ENCODE measurements at regions not wholly inside any gene's neighbourhood (a gene's known extent, or its start where the extent isn't known, plus 50 kb on each side); places are given as distances from the start of the nearest gene placed in this dataset.

DNA sequence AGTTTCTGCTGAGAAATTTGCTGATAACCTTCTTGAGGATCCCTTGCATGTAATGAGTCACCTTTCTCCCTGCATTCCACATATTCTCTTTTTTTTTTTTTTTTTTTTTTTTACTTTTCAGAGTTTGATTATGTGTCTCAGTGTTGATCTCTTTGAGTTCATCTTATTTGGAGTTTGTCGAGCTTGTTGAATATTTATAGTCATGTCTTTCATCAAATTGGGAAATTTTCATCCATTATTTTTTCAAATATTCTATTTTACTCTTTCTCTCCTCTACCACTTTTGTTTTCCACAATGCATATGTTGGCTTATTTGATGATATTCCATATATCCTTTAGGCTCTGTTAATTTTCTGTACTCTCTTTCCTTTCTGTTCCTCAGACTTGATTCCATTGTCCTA lies 136.1 kb downstream of the MAD2L1 start:
- DNase-seq: no peak

DNA sequence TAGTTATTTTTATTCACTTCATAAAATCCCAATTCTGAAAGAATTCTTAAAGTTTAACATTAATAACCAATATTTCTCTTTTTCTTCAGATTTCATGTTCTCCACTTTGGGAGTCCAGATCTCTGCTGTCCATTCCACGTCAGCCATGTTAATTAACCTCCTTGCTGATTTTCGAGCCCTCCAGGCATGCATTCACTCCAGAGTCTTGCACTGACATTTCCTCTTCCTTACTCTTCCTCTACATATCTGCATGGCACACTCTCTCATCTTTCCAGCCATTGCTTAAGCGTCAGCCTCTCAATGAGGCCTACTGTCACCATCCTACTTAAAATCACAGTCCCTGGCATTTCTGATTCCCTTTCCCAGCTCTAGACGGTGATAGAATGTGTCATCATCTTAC lies 144.8 kb downstream of the MAD2L1 start:
- no peak for DNase-seq

DNA sequence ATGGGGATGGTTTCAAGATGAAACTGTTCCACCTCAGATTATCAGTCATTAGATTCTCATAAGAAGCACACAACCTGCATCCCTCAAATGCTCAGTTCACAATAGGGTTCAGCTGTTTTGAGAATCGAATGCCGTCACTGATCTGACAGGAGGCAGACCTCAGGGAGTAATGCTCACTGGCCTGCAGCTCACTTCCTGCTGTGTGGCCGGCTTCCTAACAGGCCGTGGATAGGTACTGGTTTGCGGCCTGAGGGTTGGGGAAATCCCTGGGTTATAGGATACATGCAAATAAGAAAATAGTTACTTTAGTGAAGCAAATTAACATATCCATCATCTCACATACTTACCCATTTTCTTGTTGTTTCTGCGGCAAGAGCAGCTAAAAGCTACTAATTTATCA lies 160.4 kb downstream of the MAD2L1 start:
- no peak for DNase-seq

DNA sequence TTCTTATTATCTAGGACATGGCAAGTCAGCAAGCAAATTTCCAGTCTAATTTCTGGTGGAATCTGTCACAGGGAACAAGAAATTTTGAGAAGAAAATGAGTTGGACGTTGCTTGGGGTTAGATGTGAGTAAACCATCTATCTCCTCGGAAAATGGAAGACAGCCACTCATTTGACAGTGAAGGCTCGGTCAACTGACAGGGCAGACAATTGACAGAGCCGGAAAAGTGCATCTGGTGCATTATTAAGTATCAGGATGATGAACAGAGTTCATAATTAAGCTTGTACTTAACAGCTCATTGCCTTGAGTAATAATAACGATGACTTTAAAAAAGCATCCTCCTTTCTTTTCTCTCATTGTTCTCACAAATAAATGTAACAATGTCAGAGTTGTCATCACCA lies 168.4 kb downstream of the MAD2L1 start:
- DNase-seq: no peak

DNA sequence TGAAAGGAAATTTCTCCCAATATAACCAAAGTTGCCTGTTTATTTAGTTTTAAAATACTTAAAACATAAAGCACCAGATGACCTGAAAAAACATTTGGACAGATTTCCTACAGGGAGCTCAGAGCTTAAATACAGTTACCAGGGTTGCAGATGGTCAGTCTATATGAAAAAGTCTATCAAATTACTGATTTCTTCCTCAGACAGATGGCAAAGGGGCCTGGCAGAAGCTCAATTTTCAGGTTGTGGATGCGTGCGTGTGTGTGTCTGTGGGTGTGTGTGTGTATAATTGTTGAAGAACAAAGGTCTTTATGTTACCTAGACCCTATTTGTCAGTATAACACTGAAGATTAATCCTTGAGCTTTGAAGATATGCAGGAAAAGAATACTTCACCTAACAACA lies 169.4 kb downstream of the MAD2L1 start:
- DNase-seq: no peak

DNA sequence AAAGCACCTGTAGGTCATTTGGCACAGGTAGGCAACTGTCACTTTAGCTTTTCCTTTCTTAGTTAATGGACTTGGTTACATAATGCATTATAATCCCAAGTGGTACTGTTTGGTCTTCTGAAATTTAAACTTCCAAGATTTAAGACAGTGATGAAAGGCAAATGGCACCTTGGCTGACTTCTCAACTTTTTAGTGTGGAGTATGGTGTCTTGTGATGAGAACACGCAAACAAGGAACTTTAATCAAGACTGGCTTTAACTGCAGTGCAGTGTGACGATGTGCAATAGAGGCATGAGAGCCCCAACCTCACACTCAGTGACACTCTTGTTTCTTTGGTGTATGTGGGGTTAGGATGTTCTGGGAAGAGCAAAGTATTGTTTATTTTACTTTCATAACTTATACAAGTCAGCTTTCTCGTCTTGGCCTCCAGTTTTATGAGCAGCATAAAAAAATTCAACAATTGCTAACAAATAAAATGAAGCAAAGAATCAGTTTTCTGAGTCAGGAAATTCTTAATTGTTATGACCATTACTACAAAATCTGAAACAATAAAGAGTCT lies 171.9 kb downstream of the MAD2L1 start:
- no peak for DNase-seq

DNA sequence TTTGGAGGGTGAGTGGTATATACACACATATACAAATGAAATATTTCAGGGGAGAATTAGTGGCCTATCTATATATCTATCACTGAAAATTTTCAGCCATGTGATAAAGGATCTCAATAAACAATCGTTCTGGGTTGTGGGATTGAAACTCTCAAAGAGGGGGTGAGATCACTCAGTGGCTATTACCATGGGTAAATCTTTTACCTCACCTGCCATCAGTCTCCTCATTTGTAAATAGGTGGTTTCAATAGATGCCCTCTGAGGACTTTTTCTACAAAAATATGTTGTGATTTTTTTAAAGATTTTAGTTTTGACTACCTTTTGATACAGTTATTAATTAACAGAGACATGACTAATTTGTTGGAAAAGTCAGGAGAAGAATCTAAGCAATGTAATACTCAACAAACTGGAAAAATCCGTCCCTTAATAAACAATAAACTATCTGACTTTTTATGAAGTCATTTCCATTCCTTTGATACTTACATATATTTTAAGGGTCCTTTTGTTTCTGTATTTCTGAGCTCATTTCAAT lies 192.8 kb downstream of the MAD2L1 start:
- no peak for DNase-seq

DNA sequence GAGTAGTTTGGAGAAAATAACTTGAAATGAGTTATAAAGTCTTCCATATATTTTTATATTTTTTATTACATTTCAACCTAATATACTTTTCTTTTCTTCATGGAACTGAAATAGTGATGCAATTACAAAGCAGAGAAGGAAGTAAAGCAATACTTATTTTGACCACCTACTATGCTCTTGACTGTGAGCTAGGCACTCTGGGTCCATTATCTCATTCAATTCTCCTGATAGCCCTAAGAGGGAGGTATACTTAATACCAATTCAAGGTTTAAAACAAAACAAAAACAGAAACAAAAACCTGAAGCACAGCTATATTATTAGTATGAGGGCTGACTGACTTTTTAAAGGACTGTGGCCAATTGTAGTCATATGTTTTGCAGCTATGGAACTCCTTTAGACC lies 193.5 kb downstream of the MAD2L1 start:
- DNase-seq: no peak

DNA sequence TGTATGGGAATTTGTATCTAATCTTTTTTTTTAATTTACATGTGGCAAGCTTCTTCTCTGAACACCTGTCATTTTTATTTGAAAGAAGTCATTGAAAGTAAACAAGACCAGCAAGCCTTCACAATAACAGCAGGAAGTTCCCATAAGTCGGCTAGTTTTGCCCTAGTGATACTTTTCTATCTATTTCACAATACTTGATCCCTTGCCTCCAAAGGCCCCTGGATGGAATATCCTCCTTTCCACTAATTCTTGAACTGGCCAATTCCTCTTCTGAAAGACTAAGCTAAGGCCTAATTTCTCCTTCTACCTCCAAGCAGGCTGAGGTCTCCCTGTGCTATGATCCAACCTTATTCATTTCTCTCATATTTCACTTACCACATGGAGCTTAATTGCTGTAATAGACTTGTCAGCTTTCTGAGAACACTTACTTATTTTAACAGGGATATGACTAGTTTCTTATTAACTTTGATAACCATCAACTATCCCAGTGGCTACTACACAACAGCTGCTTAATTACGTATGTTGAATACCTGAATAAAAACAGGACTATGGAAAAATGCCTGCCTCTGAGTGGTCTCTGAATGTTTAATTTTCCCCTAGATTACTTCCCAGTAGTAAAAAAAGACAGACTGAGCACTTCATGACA lies 194.2 kb downstream of the MAD2L1 start:
- DNase-seq: no peak

DNA sequence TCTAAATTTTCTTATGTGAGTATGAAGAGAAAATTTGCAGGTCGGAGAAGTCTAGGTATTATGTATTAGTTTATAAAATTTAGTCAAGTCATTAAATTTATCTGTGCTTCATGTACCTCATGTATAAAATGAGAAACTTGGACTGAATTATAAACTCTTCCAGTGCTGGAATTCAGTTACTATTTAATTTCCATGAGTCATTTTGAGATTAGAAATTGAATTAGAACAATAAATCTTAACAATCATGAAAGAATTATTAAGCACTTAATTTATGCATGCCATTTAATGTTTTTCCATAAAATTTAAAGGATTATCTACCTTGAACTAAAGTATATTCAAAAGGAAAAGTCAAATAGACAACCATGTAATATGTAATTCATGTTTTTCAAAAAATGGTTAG lies 195.8 kb downstream of the MAD2L1 start:
- DNase-seq: no peak

DNA sequence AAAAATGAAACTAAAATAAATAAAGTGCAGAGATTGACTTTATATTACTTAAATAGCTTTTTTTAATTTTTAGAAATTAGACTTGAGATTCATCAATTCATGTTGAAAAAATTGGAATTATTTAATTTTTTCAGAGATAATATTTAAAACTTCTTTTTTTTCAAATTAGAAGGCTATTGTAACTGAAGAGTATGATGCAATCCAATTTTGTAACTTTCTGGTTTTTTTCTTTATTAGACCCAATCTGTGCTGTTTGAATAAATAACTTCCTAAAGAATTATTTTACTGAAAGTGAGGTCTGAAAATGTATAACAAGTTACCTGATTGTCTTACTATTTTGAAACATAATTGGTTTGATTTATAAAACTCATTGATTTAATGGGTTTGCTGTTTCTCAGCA lies 200.9 kb downstream of the MAD2L1 start:
- no peak for DNase-seq

DNA sequence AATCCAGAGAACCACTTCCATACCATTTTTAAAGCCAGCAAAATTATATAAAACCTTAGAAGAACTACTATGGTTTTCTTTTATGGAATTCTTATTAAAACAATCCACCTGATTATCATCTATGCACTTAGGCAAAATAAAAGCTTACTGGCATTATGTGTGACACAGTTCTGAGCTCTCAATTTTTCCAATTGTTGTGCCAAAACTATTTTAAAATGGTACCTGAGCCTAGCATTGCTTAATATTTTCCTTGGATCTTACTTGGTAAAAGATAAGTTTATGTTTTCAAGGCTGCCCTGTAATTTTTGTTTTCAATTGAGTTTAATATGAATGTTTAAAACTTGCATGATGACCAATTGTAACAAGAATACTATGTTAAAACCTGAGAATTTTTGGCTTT lies 201.3 kb downstream of the MAD2L1 start:
- no peak for DNase-seq

DNA sequence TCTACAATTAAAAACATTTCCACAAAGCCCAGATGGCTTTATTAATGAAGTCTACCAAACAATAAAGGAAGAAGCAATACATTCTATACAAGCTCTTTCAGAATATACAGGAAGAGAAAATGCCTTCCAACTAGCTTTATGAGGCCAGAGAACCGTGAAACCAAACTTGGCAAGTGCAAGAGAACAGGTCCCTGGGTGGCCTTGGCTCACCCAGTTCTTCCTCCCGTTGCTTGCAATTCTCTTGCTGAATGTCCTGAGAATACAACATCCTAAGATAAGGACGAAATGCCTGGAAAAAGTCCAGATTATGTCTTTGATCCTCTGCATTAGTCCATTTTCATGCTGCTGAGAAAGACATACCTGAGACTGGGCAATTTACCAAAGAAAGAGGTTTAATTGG lies 204.9 kb downstream of the MAD2L1 start:
- no peak for DNase-seq

DNA sequence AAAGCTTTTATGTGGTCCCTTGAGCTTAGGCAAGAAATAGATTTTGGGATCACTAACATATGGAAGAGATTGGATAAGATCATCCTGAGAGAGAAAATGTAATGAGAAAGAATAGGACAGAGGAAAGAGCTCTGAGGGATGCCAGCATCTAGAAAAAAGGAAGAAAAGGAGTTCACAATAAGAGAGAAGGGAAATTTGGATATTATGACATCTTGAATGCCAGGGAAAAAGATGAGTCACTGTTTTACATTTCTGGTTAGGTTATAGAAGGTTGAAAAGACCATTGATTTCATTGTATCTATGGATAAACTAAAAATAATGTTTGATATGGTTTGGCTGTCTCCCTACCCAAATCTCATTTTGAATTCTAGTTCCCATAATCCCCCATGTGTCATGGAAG lies 208.5 kb downstream of the MAD2L1 start:
- DNase-seq: no peak

DNA sequence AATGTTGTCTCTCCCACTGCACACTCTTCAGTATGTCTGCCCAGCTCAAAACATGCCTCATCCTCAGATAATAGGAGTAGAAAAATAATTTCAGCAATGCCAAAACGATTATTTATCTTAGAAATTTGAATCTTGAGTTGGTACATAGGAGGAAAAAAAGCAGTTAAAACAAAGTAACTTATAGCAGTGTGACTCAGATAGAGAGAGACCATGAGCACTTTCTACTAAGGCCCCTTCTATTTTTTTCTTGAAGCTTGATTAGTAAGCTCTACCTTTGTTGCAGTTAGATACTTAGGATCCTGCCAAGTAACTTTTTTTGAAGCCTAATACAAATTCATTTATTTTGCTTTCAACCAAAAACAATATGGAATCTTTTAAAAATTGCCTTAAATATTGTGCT lies 212.3 kb downstream of the MAD2L1 start:
- no peak for DNase-seq

DNA sequence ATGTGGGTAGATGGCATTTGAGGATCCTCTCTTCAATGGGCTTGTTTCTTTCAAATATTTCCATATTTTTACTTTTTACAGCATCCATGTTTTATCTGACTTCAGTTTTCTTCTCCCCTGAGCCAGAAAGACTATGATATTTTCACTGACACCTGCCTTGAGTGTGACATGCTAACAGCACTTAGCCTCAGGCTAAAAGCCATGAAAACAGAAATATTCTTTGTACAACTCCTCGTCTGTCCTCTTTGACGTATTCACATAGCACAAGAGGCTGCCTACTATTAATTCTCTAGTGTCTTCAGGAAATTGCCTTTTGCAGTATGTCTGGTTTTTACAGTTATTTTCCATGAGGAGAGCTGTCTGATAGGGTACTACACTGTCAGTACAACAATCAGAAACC lies 215.0 kb downstream of the MAD2L1 start:
- no peak for DNase-seq

DNA sequence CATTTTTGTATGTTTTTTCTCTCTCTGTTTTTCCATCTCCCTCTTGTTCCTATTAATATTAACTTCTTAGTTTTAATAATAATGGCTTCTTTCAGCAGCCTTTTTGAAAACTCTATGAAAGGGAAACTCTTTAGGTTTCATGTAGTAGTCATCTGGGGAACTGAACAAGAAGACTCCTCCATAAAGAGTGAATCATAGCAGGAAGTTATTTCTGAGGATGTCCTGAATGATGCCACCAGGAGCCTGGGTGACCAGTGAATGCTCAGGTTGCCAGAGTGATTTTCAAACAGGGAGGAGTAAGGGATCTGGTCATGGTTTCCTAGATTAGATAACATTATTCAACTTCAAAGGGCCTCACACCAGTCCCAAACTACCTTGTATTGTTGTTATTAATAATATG lies 212.8 kb upstream of the PDE5A start:
- DNase-seq: no peak

DNA sequence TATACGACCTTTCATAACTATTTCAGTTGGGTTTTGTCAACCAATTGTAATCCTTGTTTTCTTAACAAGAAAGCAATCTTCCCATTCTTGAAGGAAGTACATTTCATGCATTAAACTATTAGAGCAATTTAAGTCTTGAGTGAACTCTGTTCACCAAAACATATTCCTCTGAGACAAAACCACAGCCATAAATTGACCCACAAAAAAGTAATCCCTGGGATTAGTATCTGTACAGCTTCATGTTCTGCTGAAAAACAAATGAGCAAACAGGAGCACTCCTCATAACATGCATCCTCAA lies 207.0 kb upstream of the PDE5A start:
- DNase-seq: no peak

DNA sequence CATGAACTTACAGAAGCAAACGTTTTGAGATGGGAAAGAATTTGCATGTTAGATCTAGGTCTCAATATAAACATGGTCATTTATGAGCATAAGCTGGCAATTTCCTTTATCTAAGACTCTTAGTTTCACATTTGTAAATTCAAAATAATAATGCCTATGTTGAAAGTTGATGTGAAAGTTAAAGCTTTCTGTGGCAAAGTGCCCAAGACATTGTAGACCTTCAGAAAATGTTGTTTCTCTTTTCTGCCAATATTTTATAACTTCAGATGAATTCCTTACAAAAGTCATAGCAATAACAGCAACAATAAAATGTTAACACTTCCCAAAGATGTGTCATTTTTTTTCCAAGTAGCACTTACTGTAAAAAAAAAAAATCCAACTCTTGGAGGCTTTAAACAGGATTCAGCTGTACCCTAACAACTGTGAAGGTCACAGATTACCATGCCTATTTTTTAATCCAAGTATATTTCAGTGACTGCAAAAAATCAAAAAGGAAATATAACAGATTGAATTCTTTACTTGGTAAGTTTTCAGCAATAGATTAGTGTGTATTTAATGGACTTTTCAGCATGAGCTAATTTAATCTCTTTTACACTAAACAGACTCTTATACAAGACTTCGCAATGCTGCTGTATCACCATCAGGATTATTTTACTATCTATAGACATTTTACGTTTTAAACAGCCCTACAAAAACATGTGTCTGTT lies 206.5 kb upstream of the PDE5A start:
- DNase-seq: no peak

DNA sequence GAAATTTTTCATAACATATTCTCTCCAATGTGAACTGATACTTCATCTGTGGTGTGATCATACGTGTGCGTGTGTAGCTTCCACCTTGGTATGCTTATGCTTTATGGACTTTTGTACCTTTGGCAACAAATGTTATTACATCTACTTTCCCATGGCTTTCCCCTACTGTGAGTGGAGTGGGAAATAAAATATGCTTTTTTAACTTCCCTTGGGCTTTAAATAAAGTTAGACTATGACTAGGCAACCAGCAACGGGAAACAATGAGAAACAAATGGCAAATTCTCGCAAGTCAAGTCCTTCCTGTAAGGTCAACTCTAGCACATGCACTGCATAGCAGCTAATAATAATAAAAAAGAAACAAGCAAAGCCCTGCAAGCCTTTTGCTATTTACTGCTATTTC lies 205.0 kb upstream of the PDE5A start:
- no peak for DNase-seq

DNA sequence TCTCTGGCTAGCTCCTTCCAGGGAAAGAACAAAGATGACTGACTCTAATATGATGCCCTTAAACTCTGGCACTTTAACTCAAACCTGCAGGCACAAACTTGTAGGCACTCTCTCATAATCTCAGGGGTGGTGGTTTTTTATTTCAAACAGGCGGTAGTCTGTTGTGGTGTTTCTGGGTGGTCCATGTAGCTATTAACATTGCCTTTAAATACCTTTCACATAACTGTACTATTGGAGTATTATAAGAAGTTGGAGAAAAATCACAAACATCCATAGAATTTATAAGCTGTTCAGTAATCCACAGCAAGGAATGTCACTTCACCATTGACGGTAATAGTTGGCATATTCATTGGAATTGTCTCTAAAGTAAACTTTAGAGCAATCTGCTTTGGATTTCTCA lies 204.2 kb upstream of the PDE5A start:
- no peak for DNase-seq

DNA sequence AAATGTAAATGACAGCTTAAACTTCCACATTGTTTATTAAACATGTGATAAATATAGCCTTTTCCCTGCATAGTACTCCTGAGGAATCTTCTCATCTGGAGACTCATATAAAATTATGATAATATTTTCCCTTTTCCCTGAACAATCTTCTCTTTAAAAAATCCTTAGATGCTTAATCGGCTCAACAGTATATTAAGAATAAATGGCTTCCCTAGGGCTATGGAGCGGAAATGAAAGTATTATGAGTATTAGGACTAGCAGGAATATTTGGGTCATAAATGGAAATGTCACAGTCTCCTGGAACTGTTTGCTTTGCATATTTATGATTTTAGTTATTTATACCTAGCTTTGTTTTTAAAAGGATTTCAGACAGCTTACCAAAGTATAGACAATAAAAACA lies 200.7 kb upstream of the PDE5A start:
- no peak for DNase-seq

DNA sequence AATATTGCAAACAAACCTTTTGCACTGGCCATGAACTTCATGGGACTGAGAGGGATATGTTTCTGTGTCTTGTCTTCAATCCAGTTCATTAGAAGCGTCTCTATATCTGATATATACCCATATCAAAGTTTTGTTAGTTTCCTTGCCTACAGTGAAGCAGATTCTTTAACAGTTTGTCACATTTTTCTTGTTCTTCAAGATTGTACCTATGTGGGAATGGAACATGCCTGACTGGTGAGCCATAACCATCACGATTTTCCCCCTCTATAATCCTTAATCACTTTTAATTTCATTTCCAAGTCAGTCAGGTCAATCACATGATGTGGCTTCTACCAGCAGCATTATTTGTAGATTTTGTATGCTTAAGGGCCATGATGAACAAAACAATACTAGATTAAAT lies 197.1 kb upstream of the PDE5A start:
- DNase-seq: no peak

DNA sequence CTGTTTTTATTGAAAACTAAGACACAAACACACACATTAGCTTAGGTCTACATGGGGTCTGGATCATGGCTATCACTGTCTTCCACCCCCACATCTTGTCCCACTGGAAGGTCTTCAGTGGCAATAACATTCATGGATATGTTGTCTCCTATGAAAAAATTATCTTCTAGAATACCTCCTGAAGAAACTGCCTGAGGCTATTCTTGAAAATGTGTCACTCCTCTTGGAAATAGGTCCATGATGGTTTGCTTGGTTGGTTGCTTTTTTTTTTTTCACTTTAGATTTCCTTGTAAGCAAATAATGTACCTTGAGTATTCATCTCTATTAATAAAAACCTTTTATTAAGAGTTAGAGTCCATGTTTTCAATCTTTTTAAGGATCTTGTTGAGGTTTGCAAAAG lies 195.3 kb upstream of the PDE5A start:
- DNase-seq: no peak

DNA sequence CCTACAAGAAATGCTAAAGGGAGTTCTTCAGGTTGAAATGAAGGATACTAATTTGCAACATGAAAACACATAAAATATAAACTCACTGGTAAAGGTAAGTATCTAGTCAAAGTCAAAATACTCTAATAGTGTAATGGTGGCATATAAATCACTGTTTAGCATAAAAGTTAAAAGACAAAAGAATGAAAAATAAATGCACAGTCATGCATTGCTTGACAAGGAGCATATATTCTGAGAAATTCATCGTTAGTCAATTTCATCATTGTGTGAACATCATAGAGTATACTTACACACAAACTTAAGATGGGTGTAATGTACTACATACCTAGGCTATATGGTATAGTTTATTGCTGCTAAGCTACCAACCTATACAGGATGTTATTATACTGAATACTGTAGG lies 194.4 kb upstream of the PDE5A start:
- DNase-seq: no peak
